Stimulated activated CD8-positive, alpha-beta memory T cell treated with anti-CD3 and anti-CD28 coated beads, Interleukin-7, amount 100 ng/mL, for 48 hours (primary cell): ENCODE measurements at regions not wholly inside any gene's neighbourhood (a gene's known extent, or its start where the extent isn't known, plus 50 kb on each side); places are given as distances from the start of the nearest gene placed in this dataset.
"Not testable (repeated sequence)": the region's sequence is repeated elsewhere in the genome, so short reads cannot be mapped to it uniquely, and the experiment has no call there.

Source experiments
- DNase-seq, 2 donors: peaks; one replicate each; pipeline ENCODE4 v3.0.0-alpha.2; 2020; ENCODE audit warnings: low read depth in 1 of 2; ENCODE audit errors: extremely low read depth in 1 of 2

GRCh38 chrX:40380655-40381488 lies 199.9 kb upstream of the ATP6AP2 start:
- no peak for DNase-seq

- DNase-seq = no peak
Measured at GRCh38 chrX:40377684-40378083, 203.1 kb upstream of the ATP6AP2 start.

GRCh38 chrX:40374486-40374885 lies 206.3 kb upstream of the ATP6AP2 start:
- no peak for DNase-seq

DNA sequence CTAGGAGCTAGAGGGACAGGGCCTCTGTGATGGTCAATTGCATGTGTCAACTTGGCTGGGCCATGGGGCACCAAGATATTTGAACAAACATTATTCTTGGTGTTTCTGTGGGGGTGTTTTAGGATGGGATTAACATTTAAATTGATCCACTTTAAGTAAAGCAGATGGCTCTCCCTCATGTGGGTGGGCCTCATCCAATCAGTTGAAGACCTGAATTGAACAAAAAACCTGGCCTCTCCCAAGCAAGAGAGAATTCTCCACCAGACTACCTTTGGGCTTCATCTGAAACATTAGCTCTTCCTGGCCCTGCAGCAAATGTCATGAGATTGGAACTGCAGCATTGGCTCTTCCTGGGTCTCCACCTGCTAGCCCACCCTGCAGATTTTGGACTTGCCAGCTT lies 207.1 kb upstream of the ATP6AP2 start:
- DNase-seq = no peak

GRCh38 chrX:40373025-40373424 lies 207.7 kb upstream of the ATP6AP2 start:
- no peak for DNase-seq

DNA sequence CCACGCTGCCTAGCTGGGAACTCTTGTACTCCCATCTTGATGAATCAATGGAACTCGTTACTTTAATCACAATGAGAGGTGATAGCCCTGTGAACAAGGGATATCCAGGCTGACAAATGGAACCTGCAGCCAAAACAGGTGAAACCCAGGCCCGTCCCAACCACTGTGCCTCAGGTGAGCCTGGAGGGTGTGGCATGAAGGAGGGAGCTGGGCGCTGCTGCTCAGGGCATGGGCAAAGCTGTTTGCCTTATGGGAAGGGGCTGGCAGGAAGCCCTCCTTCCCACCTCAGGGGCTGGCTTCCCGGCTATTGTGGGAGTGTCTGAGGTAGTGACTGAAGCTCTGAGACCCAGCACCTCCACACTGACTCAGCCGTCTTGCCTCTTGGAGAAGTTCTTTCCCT lies 209.4 kb upstream of the ATP6AP2 start:
- DNase-seq = no peak

- no peak for DNase-seq
Measured at GRCh38 chrX:40368611-40369061, 212.1 kb upstream of the ATP6AP2 start.

GRCh38 chrX:40366661-40367060 lies 214.1 kb upstream of the ATP6AP2 start:
- no peak for DNase-seq

GRCh38 chrX:40362291-40362690 lies 218.5 kb upstream of the ATP6AP2 start:
- not testable (repeated sequence) for DNase-seq

- DNase-seq = no peak
Measured at GRCh38 chrX:40360557-40360956, 220.2 kb upstream of the ATP6AP2 start.

DNA sequence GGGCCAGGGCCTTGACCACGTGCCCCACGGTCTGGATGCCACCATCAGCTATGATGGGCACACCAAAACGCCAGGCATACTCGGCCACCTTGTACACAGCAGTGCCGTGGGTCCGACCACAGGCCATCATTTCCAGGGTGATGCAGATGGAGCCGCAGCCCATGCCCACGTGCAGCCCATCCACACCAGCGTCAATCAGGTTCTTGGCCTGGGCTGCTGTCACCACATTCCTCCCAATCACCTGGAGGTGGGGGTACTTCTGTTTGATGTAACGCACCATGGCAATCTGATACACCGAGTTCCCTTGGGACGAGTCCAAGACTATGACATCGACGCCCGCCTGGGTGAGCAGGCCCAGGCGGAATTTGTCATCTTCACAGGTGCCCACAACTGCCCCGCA lies 221.2 kb upstream of the ATP6AP2 start:
- no peak for DNase-seq

DNA sequence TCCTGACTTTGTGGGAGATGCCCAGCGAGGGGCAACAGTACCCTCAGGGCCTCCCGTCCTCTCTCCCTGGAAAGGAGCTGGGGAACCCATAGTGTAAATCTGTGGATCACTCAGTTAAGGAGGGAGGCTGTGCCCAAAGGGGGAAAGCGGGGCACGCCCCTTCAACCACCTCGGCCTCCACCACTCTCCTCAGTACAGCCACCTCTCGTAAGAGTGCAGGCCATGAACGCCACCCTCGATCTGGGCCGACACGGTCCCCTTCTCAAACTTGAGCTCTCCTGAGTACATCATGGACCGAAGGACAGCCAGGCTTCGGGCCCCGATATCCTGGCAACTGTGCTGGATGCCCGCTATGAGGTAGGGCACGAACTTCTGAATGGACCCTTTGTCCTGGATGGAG lies 221.8 kb upstream of the ATP6AP2 start:
- no peak for DNase-seq

GRCh38 chrX:40349251-40349650 lies 231.5 kb upstream of the ATP6AP2 start:
- no peak for DNase-seq

DNA sequence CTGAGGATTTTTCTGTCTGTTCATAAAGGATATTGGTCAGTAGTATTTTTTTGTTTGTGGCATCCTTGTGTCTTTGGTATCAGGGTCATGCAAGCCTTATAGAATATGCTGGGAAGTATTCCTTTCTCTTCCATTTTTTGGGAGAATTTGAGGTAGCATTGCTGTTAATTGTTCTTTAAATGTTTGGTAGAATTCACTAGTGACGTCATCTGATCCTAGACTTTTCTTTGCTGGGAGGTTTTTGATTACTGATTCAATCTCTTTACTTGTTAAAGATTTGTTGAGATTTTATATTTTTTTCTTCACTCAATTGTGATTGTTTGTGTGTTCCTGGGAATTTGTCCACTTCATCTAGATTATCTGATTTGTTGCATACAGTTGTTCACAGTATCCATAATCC lies 234.4 kb upstream of the ATP6AP2 start:
- no peak for DNase-seq

GRCh38 chrX:40343319-40343718 lies 237.5 kb upstream of the ATP6AP2 start:
- DNase-seq = no peak

GRCh38 chrX:40340116-40340515 lies 240.7 kb upstream of the ATP6AP2 start:
- no peak for DNase-seq

- DNase-seq = no peak
Measured at GRCh38 chrX:40333344-40333743, 235.6 kb upstream of the BCOR start.

GRCh38 chrX:40331762-40332161 lies 234.0 kb upstream of the BCOR start:
- DNase-seq = no peak

DNA sequence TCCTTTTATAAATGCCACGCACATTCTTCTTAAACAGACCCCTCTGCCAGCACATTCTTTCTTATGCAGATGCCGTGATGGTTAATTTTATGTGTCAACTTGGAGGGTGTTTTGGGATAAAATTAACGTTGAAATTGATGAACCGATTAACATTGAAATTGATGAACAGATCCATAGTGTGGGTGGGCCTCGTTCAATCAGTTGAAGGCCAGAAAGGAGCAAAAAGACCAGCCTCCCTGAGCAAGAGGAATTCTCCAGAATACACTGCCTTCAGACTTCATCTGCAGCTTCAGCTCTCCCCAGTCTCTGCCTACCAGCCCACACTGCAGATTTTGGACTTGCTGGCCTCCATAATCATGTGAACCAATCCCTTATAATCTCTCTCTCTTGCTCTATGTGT lies 233.6 kb upstream of the BCOR start:
- no peak for DNase-seq

GRCh38 chrX:40329616-40330015 lies 231.9 kb upstream of the BCOR start:
- DNase-seq = no peak

DNA sequence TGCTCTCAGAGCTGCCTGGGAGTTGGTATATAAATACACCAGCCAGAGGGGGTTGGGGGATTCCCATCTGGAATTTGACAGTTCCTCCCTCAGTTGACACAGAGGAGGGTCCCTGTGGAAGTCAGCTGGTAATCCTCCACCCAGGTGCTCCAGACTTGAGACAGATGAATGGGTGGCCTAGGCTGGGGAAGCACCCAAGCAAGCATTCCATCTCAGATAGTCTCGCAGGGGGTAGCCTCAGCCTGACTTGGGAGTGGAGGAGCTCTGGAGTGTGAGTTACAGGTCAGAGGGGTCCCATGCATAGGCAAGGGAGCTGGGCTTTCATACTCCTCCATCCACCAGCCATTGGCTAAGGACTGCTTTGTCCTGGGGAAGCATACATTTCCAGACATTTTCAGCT lies 229.3 kb upstream of the BCOR start:
- no peak for DNase-seq

DNA sequence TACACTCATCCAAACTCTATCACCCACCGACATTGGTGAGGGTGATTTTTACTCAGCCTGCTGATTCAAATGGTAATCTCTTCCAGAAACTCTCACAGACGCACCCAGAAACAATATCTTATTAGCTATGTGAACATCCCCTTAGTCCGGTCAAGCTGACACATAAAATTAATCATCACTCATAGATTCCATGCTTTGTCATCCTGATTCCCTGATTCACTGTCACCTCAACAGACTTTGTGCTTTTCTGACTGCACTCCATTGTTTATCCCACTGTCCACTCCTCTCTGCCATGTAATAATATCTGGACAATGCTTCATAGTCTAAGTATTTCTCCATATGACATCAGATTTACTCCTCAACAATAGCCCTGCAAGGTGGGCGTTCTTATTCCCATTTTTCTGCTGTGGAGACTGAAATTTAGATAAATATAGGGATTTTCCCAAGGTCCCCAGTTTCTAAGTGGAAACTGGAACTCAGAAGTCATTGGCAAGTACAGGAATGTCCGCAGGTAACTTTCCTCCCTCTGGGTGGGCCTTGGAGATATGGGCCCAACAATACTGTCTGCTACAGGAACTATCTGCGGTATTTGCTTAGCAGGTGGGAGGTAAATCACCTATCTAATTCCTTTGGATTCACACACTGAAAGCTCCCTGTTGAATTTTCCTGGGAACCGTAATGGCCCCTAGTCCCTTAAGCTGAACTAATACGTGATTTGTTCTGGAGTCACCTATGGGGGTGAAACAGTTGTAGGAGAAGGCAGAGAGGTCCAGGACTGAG lies 228.6 kb upstream of the BCOR start:
- no peak for DNase-seq
